Heart left ventricle (tissue), 16 donors: ENCODE measurements at regions not wholly inside any gene's neighbourhood (a gene's known extent, or its start where the extent isn't known, plus 50 kb on each side); places are given as distances from the start of the nearest gene placed in this dataset.
A peak's percentile ranks its signal among the peaks of the same experiment; 100 is the strongest.

ENCODE experiments used
- ATAC-seq, 4 donors: fragments of 200-7000 bp; cut with Tn5 transposase; one replicate each; pipeline ENCODE4 v1.9.1; 2020 to 2022; ENCODE audit warnings: moderate library complexity in 4 of 4, mild to moderate bottlenecking in 3 of 4, moderate number of reproducible peaks in 1 of 4
- DNase-seq, 5 donors: peaks; one replicate each; pipeline ENCODE4 v3.0.0-alpha.2; 2020
- H3K27ac ChIP-seq, 12 donors: fragments of 200-600 bp; sonication (generic) in 4 of 12; one replicate each; pipeline versions ENCODE4 v1.5.0 to v1.8.0; 2016 to 2022; ENCODE audit warnings: mild to moderate bottlenecking in 2 of 12
- H3K27me3 ChIP-seq, 9 donors: fragments of 200-600 bp; sonication (generic) in 2 of 9; one replicate each; pipeline versions ENCODE4 v1.5.1 to v1.8.0; 2016 to 2022; ENCODE audit warnings: mild to moderate bottlenecking in 3 of 9
- H3K36me3 ChIP-seq, 9 donors: fragments of 200-600 bp; sonication (generic) in 2 of 9; one replicate each; pipeline versions ENCODE4 v1.5.0 to v1.8.0; 2018 to 2022; ENCODE audit warnings: mild to moderate bottlenecking in 2 of 9
- H3K4me1 ChIP-seq, 12 donors: fragments of 200-600 bp; sonication (generic) in 4 of 12; one replicate each; pipeline versions ENCODE4 v1.5.0 to v1.8.0; 2016 to 2022; ENCODE audit warnings: mild to moderate bottlenecking in 3 of 12
- H3K4me3 ChIP-seq, 12 donors: fragments of 200-600 bp; sonication (generic) in 4 of 12; one replicate each; pipeline versions ENCODE4 v1.5.0 to v1.8.0; 2017 to 2022; ENCODE audit warnings: mild to moderate bottlenecking in 9 of 12, moderate library complexity in 4 of 12
- H3K9me3 ChIP-seq, 12 donors: fragments of 200-600 bp; sonication (generic) in 4 of 12; one replicate each; pipeline versions ENCODE4 v1.5.0 to v1.8.0; 2016 to 2022; ENCODE audit warnings: mild to moderate bottlenecking in 1 of 12
- POLR2A ChIP-seq, 2 donors: fragments of 450-650 bp; IDR thresholded peaks; one replicate each; pipeline ENCODE4 v1.6.1; 2017; ENCODE audit warnings: antibody characterized with exemption in 2 of 2, mild to moderate bottlenecking in 2 of 2, moderate library complexity in 2 of 2
- WGBS, 4 donors: extraction: QIAGEN DNeasy Blood & Tissue Kit in 2 of 4; methylation state at CpG; one replicate each; pipeline versions ENCODE4 v1.1.5 to v1.1.7; 2013 to 2018; 5-methylcytosine and 5-hydroxymethylcytosine counted together
- intact Hi-C, 10 donors: fragments of 100-400 bp; cut with DNase I; formaldehyde crosslinking; loops; one replicate each; pipeline versions ENCODE4 v1.11.1 to v1.14.2; 2022
- TF ChIP-seq, protein P1 (sequence below), 12 donors: fragments of 200-600 bp; sonication (generic) in 4 of 12; IDR thresholded peaks; one replicate each; pipeline versions ENCODE4 v1.5.0 to v1.8.0; 2018 to 2022; ENCODE audit warnings: antibody characterized with exemption in 12 of 12, mild to moderate bottlenecking in 5 of 12
- donor health status: ischemic (EF 13 %, LVEDD 7.1; RV severe dilation, severe dysfunction).
- donor health status: healthy with polysubstance abuse.
- donor health status: DM: no; HTN: yes; CAD: no.
- donor health status: DM: no; HTN: no; CAD: no.
- donor health status: ischemic (EF 25% LVEDD 6.9; RV normal size, moderate dysfunction).
- donor health status: ischemic (EF 25% LVEDD 5.7; RV mildly dilated, moderate dysfunction).
- donor health status: healthy.
- donor health status: DM: yes; HTN: yes; CAD: no.
- donor health status: ischemic (EF 35%, LVEDD 5.7; RV mildly dilated, moderate dysfunction).
- donor health status: nonischemic (EF 11% LVEDD 7.7; RV severe dilation, severe dysfunction).
- donor health status: DM: yes; HTN: yes; CAD: no.
- donor health status: PGD.
- donor health status: ischemic (EF 29% LVEDD 5.4; RV normal size, mild dysfunction).
- donor health status: nonischemic (EF 23%, LVEDD 6.1; RV moderate dilation, normal function).

DNA sequence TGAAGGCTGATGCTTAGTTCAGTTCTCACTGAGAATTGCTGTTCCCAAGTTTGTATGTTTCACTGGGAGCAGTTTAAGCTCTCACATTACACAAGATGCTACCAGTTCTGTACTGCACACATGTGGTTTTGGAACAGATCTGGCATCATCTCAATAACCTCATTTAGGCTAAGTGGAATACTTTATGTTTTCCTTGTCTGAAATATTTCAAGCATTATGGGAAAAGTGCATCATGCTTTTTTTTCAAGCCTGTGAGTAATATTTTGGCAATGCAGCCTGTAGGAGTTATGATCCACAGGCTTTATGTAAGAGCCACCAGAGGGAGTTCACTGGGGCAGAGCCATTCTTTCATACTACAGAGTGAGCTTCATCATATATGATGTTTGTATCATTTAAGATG is 141.5 kb downstream of the OR4C45 start:
- Histone ChIP-seq H3K27me3 (no peaks in the 10 kb centered on the region), H3K27ac (peak overlapping the region in 1 of 12 donors; percentile 8), H3K9me3 (peaks cover 0 to 6% (median 0%) of the 10 kb centered on the region in 12 donors), H3K4me1 (peaks cover 0 to 5% (median 0%) of the 10 kb centered on the region in 12 donors), H3K4me3 (no peak overlapping the region), H3K36me3 (no peaks in the 10 kb centered on the region)
- DNase-seq = no peak
- TF ChIP-seq, protein P1, sequence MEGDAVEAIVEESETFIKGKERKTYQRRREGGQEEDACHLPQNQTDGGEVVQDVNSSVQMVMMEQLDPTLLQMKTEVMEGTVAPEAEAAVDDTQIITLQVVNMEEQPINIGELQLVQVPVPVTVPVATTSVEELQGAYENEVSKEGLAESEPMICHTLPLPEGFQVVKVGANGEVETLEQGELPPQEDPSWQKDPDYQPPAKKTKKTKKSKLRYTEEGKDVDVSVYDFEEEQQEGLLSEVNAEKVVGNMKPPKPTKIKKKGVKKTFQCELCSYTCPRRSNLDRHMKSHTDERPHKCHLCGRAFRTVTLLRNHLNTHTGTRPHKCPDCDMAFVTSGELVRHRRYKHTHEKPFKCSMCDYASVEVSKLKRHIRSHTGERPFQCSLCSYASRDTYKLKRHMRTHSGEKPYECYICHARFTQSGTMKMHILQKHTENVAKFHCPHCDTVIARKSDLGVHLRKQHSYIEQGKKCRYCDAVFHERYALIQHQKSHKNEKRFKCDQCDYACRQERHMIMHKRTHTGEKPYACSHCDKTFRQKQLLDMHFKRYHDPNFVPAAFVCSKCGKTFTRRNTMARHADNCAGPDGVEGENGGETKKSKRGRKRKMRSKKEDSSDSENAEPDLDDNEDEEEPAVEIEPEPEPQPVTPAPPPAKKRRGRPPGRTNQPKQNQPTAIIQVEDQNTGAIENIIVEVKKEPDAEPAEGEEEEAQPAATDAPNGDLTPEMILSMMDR (IDR thresholded peaks at IDR 0.05) = peak in 6 of 12 donors; percentile 17 to 39 (median 32)
- no peak for TF ChIP-seq POLR2A (IDR thresholded peaks at IDR 0.05)
- intact Hi-C loops = no loop called here
- ATAC-seq = peak in 1 of 4 donors; percentile 73

DNA sequence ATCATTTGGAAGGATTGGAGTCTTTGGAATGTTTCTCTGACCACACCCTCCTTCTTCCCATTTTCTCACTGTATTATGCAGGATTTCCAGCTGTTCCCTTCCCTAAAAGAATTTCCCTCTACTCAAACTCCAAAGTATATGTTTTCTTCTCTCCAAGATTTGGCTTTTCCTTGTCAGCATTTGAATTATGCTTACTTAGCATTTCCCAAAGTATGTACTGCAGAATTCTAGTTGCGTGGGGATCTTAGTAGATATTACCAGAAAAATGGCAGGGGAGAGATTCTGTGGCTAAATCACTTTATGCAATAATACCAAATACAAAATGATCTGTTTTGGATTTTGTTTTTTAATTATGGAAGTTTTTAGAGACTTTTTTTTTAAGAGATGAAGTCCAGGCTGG is 142.3 kb downstream of the OR4C45 start:
- H3K27me3 ChIP-seq = no peaks in the 10 kb centered on the region
- DNase-seq = no peak
- H3K4me1 ChIP-seq = peaks cover 0 to 5% (median 0%) of the 10 kb centered on the region in 12 donors
- intact Hi-C loops = no loop called here
- H3K4me3 ChIP-seq = no peak overlapping the region
- H3K9me3 ChIP-seq = peaks cover 0 to 6% (median 0%) of the 10 kb centered on the region in 12 donors
- no peak for TF ChIP-seq POLR2A (IDR thresholded peaks at IDR 0.05)
- TF ChIP-seq, protein P1 (IDR thresholded peaks at IDR 0.05) = no peak
- ATAC-seq = no peak
- 56 to 87% (median 76%) methylated on average over 1 of the region's 1 CpG for WGBS, 4 donors
- peak overlapping the region in 1 of 12 donors; percentile 8 for H3K27ac ChIP-seq
- H3K36me3 ChIP-seq = no peaks in the 10 kb centered on the region

DNA sequence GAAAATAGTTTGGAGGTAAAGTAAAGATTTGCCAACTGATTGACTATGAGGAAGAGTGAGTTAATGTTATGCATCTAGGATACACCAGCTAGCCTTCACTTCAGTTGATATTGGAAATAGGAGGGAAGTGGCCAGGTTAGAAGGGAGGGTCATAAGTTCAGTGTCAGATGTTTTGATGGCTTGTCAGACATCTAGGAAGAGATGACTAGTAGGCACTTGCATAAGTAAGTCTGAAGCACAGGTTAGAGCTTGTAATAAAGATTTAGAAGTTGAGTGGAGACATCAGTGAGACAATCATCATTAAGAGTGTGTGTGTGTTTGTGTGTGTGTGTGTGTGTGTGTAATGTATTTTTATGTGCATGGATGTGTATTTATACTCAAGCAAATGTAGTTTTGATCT is 146.1 kb downstream of the OR4C45 start:
- ATAC-seq (no peak), DNase-seq (no peak)
- Histone ChIP-seq H3K4me1 (peaks cover 0 to 6% (median 0%) of the 10 kb centered on the region in 12 donors), H3K9me3 (peaks cover 0 to 6% (median 0%) of the 10 kb centered on the region in 12 donors), H3K4me3 (no peak overlapping the region), H3K27ac (no peak overlapping the region), H3K27me3 (no peaks in the 10 kb centered on the region), H3K36me3 (no peaks in the 10 kb centered on the region)
- no peak for TF ChIP-seq POLR2A (IDR thresholded peaks at IDR 0.05)
- TF ChIP-seq, protein P1 (IDR thresholded peaks at IDR 0.05) = no peak
- intact Hi-C loops = no loop called here

DNA sequence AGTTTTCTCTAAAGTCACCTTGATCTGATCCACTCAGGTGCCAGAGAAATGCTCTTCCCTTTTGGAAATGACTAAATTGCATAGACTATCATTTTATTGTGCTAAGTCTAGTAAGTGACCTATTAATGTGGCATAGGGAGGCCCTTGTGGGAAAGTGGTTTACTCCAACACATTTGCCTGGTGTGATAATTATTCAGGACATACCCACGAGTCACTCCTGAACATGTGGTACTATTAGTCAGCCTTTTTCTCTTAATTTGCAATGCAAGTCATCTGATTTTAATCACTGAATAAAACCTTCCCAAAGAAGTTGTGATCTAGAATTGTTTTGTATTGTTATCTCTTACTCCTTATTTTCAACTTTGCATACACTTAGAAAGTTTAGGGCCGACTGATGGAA is 148.7 kb downstream of the OR4C45 start:
- 59 to 72% (median 68%) methylated on average over 2 of the region's 2 CpGs for WGBS, 4 donors
- Histone ChIP-seq H3K36me3 (no peaks in the 10 kb centered on the region), H3K27me3 (no peaks in the 10 kb centered on the region), H3K9me3 (peaks cover 0 to 6% (median 0%) of the 10 kb centered on the region in 12 donors), H3K27ac (no peak overlapping the region), H3K4me3 (no peak overlapping the region), H3K4me1 (peaks cover 0 to 8% (median 0%) of the 10 kb centered on the region in 12 donors)
- intact Hi-C loops = no loop called here
- no peak for ATAC-seq
- no peak for DNase-seq
- TF ChIP-seq, protein P1 (IDR thresholded peaks at IDR 0.05) = no peak
- TF ChIP-seq POLR2A (IDR thresholded peaks at IDR 0.05) = no peak
